ENCODE measurements at regions not wholly inside any gene's neighbourhood (a gene's known extent, or its start where the extent isn't known, plus 50 kb on each side); places are given as distances from the start of the nearest gene placed in this dataset.

- WGBS, 2 donors: 96 to 98% methylated on average over 5 of the region's 5 CpGs
- no peak overlapping the region for H3K4me3 ChIP-seq (ENCODE audit: low read length in 2 of 2)
- H3K27me3 ChIP-seq (ENCODE audit: control insufficient read depth in 1 of 2, insufficient read depth in 2 of 2, low read length in 1 of 2): peaks cover 0 to 3% of the 10 kb centered on the region in 2 donors
- H3K36me3 ChIP-seq (ENCODE audit: control insufficient read depth in 1 of 2, insufficient read depth in 2 of 2, low read length in 1 of 2): no peaks in the 10 kb centered on the region
- H3K27ac ChIP-seq (ENCODE audit: low read depth in 1 of 2, low read length in 2 of 2): no peak overlapping the region
- H3K4me1 ChIP-seq (ENCODE audit: control insufficient read depth in 1 of 2, insufficient read depth in 2 of 2, low read length in 2 of 2): peaks cover 0 to 5% of the 10 kb centered on the region in 2 donors
- ATAC-seq (ENCODE audit: low FRiP score) (no peak), DNase-seq (no peak)
- intact Hi-C loops (cut with DNase I): loop anchor here in 1 of 2 donors (5.0 kb wide), 1 partner anchor 36 kb away; no protein-coding TSS in a partner anchor
- no peaks in the 10 kb centered on the region for H3K9me3 ChIP-seq (ENCODE audit: control insufficient read depth, low read length)
Measured at GRCh38 chr9:96026655-96027213, 151.2 kb downstream of the ERCC6L2 start.

GRCh38 chr9:96025995-96026602 lies 150.6 kb downstream of the ERCC6L2 start:
- WGBS, 2 donors: 87 to 90% methylated on average over 36 of the region's 36 CpGs
- Histone ChIP-seq H3K27me3 (ENCODE audit: control insufficient read depth in 1 of 2, insufficient read depth in 2 of 2, low read length in 1 of 2) (peaks cover 0 to 3% of the 10 kb centered on the region in 2 donors), H3K4me3 (ENCODE audit: low read length in 2 of 2) (no peak overlapping the region), H3K4me1 (ENCODE audit: control insufficient read depth in 1 of 2, insufficient read depth in 2 of 2, low read length in 2 of 2) (peaks cover 0 to 5% of the 10 kb centered on the region in 2 donors), H3K36me3 (ENCODE audit: control insufficient read depth in 1 of 2, insufficient read depth in 2 of 2, low read length in 1 of 2) (no peaks in the 10 kb centered on the region), H3K27ac (ENCODE audit: low read depth in 1 of 2, low read length in 2 of 2) (no peak overlapping the region), H3K9me3 (ENCODE audit: control insufficient read depth, low read length) (no peaks in the 10 kb centered on the region)
- ATAC-seq (ENCODE audit: low FRiP score): no peak
- intact Hi-C loops (cut with DNase I): loop anchor here in 1 of 2 donors (5.0 kb wide), 1 partner anchor 36 kb away; no protein-coding TSS in a partner anchor
- DNase-seq: no peak

GRCh38 chr9:96023486-96023885 lies 148.0 kb downstream of the ERCC6L2 start:
- ATAC-seq (ENCODE audit: low FRiP score): no peak
- intact Hi-C loops (cut with DNase I): no loop called here
- H3K27me3 ChIP-seq (ENCODE audit: control insufficient read depth in 1 of 2, insufficient read depth in 2 of 2, low read length in 1 of 2): peaks cover 0 to 3% of the 10 kb centered on the region in 2 donors

GRCh38 chr9:96022445-96023051 lies 147.1 kb downstream of the ERCC6L2 start:
- Histone ChIP-seq H3K4me3 (ENCODE audit: low read length in 2 of 2) (no peak overlapping the region), H3K36me3 (ENCODE audit: control insufficient read depth in 1 of 2, insufficient read depth in 2 of 2, low read length in 1 of 2) (no peaks in the 10 kb centered on the region), H3K4me1 (ENCODE audit: control insufficient read depth in 1 of 2, insufficient read depth in 2 of 2, low read length in 2 of 2) (no peaks in the 10 kb centered on the region), H3K9me3 (ENCODE audit: control insufficient read depth, low read length) (no peaks in the 10 kb centered on the region), H3K27me3 (ENCODE audit: control insufficient read depth in 1 of 2, insufficient read depth in 2 of 2, low read length in 1 of 2) (peaks cover 0 to 3% of the 10 kb centered on the region in 2 donors), H3K27ac (ENCODE audit: low read depth in 1 of 2, low read length in 2 of 2) (no peak overlapping the region)
- ATAC-seq (ENCODE audit: low FRiP score) (no peak), DNase-seq (no peak)
- intact Hi-C loops (cut with DNase I): no loop called here
- 61 to 65% methylated on average over 24 to 26 of the region's 26 CpGs for WGBS, 2 donors

More at GRCh38 chr9:96023486-96023885, 148.0 kb downstream of the ERCC6L2 start:
- 89 to 93% methylated on average over 5 of the region's 5 CpGs for WGBS, 2 donors
- H3K27ac ChIP-seq (ENCODE audit: low read depth in 1 of 2, low read length in 2 of 2): no peak overlapping the region
- no peaks in the 10 kb centered on the region for H3K9me3 ChIP-seq (ENCODE audit: control insufficient read depth, low read length)
- H3K4me3 ChIP-seq (ENCODE audit: low read length in 2 of 2): no peak overlapping the region
- H3K36me3 ChIP-seq (ENCODE audit: control insufficient read depth in 1 of 2, insufficient read depth in 2 of 2, low read length in 1 of 2): no peaks in the 10 kb centered on the region
- DNase-seq: no peak
- no peaks in the 10 kb centered on the region for H3K4me1 ChIP-seq (ENCODE audit: control insufficient read depth in 1 of 2, insufficient read depth in 2 of 2, low read length in 2 of 2)

GRCh38 chr9:96021551-96022444 lies 146.3 kb downstream of the ERCC6L2 start:
- no peak overlapping the region for H3K27ac ChIP-seq (ENCODE audit: low read depth in 1 of 2, low read length in 2 of 2)
- 1 to 2% methylated on average over 47 to 75 of the region's 75 CpGs for whole genome bisulfite sequencing, 2 donors
- ATAC-seq (ENCODE audit: low FRiP score) (peak; percentile 28), DNase-seq (no peak)
- no peaks in the 10 kb centered on the region for H3K9me3 ChIP-seq (ENCODE audit: control insufficient read depth, low read length)
- H3K27me3 ChIP-seq (ENCODE audit: control insufficient read depth in 1 of 2, insufficient read depth in 2 of 2, low read length in 1 of 2): peaks cover 0 to 3% of the 10 kb centered on the region in 2 donors
- H3K4me1 ChIP-seq (ENCODE audit: control insufficient read depth in 1 of 2, insufficient read depth in 2 of 2, low read length in 2 of 2): no peaks in the 10 kb centered on the region
- peak overlapping the region; percentile 47 to 55 for H3K4me3 ChIP-seq (ENCODE audit: low read length in 2 of 2)
- intact Hi-C loops (cut with DNase I): no loop called here
- H3K36me3 ChIP-seq (ENCODE audit: control insufficient read depth in 1 of 2, insufficient read depth in 2 of 2, low read length in 1 of 2): peaks cover 0 to 2% of the 10 kb centered on the region in 2 donors

GRCh38 chr9:96020792-96021550 lies 145.5 kb downstream of the ERCC6L2 start:
- H3K9me3 ChIP-seq (ENCODE audit: control insufficient read depth, low read length): no peaks in the 10 kb centered on the region
- no peak overlapping the region for H3K27ac ChIP-seq (ENCODE audit: low read depth in 1 of 2, low read length in 2 of 2)
- H3K27me3 ChIP-seq (ENCODE audit: control insufficient read depth in 1 of 2, insufficient read depth in 2 of 2, low read length in 1 of 2): peaks cover 0 to 3% of the 10 kb centered on the region in 2 donors
- intact Hi-C loops (cut with DNase I): no loop called here
- H3K36me3 ChIP-seq (ENCODE audit: control insufficient read depth in 1 of 2, insufficient read depth in 2 of 2, low read length in 1 of 2): peaks cover 0 to 2% of the 10 kb centered on the region in 2 donors
- 0% methylated on average over 68 to 73 of the region's 73 CpGs for whole genome bisulfite sequencing, 2 donors
- H3K4me1 ChIP-seq (ENCODE audit: control insufficient read depth in 1 of 2, insufficient read depth in 2 of 2, low read length in 2 of 2): no peaks in the 10 kb centered on the region
- H3K4me3 ChIP-seq (ENCODE audit: low read length in 2 of 2): peak overlapping the region; percentile 47 to 55
- ATAC-seq (ENCODE audit: low FRiP score): peak; percentile 57
- DNase-seq: peak in 1 of 2 donors; percentile 84

- H3K27me3 ChIP-seq (ENCODE audit: control insufficient read depth in 1 of 2, insufficient read depth in 2 of 2, low read length in 1 of 2): peaks cover 0 to 3% of the 10 kb centered on the region in 2 donors
- ATAC-seq (ENCODE audit: low FRiP score) (no peak), DNase-seq (no peak)
- H3K4me1 ChIP-seq (ENCODE audit: control insufficient read depth in 1 of 2, insufficient read depth in 2 of 2, low read length in 2 of 2): no peaks in the 10 kb centered on the region
- H3K9me3 ChIP-seq (ENCODE audit: control insufficient read depth, low read length): no peaks in the 10 kb centered on the region
- 65 to 67% methylated on average over 13 of the region's 13 CpGs for WGBS, 2 donors
- peaks cover 0 to 2% of the 10 kb centered on the region in 2 donors for H3K36me3 ChIP-seq (ENCODE audit: control insufficient read depth in 1 of 2, insufficient read depth in 2 of 2, low read length in 1 of 2)
- H3K27ac ChIP-seq (ENCODE audit: low read depth in 1 of 2, low read length in 2 of 2): no peak overlapping the region
- intact Hi-C loops (cut with DNase I): no loop called here
- H3K4me3 ChIP-seq (ENCODE audit: low read length in 2 of 2): peak overlapping the region in 1 of 2 donors; percentile 47
Measured at GRCh38 chr9:96020300-96020791, 144.9 kb downstream of the ERCC6L2 start.

All from aorta (tissue), 5 donors.